GM19328 (cell line): ENCODE measurements at regions not wholly inside any gene's neighbourhood (a gene's known extent, or its start where the extent isn't known, plus 50 kb on each side); places are given as distances from the start of the nearest gene placed in this dataset.

Source experiments
- ATAC-seq: cut with Tn5 transposase; IDR thresholded peaks from one replicate; pipeline ENCODE4 v1.9.1; 2021; ENCODE audit warnings: mild to moderate bottlenecking, moderate library complexity; ENCODE audit not compliant: unreplicated experiment

DNA sequence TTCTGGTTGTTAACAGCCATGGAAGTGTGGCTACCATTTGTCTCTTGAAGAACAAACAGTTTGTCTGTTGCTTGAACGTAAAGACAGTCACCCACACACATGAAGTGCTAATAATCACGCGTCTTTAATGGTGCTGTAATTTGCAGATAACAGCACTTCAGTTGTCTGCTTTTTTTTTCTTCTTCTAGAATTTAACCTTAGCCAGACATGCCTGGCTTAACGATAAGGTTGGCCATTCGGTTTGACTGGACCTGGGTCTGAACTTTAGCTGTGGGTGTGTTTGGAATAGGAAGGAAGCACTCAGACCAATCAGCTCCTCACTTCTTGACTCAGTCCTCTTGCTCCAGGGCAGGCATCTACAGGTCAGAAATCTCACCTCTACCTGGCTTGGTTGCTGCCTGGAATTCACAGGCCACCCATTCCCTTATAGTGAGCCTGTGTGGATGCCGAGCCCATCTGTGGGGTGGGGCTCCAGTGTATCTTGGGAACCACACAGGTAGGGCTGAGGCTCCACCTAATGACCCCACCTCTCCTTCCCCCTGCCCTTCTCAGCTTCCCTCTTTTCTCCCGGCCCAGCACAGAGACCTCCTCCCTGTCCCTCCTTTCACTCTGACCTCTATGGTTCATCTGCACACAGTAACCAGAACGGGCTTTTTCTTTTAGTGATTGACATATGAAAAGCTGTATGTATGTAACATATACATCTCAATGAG, 246.4 kb upstream of the PWP1 start:
- no peak for ATAC-seq

DNA sequence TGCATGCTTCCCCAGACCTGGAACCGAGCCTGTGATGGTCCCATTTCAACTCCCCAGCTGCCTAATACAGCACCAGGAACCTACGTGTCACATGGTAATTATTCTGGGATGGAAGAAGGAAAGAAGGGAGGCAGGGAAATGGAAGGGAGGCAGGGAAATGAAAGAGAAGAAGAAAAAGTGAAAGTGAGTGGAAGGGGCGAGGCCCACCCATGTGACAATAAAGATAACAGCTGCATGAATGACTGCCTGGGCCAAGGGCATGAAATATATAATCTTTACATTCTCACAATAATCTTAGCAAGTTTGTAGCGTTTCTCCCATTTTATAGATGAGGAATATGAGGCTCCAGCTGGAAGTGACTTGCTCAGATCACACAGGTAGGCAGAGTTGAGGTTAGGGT, 245.0 kb upstream of the PWP1 start:
- no peak for ATAC-seq

DNA sequence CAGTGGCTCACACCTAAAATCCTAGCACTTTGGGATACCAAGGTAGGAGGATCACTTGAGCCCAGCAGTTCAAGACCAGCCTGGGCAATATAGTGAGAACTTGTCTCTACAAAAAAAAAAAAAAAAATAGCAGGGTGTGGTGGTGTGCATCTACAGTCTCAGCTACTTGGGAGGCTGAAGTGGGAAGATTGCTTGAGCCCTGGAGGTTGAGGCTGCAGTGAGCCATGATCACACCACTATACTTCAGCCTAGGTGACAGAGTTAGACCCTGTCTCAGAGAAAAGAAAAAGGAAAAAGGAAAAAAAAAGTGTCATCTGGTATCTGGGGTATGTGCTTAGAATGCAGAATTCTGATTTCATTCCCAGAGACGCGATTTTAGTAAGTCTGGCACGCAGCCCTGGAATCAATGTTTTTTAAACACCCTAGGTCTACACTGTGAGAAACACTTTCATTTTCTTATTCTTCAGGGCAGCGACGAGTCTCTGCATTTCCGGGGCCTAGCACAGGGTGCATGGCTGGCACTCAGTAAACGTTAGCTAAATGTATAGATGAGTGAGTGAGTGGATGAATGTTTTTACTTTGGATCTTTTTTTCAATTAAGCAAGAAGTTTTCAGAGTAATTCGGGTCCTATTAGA, 243.8 kb upstream of the PWP1 start:
- no peak for ATAC-seq

DNA sequence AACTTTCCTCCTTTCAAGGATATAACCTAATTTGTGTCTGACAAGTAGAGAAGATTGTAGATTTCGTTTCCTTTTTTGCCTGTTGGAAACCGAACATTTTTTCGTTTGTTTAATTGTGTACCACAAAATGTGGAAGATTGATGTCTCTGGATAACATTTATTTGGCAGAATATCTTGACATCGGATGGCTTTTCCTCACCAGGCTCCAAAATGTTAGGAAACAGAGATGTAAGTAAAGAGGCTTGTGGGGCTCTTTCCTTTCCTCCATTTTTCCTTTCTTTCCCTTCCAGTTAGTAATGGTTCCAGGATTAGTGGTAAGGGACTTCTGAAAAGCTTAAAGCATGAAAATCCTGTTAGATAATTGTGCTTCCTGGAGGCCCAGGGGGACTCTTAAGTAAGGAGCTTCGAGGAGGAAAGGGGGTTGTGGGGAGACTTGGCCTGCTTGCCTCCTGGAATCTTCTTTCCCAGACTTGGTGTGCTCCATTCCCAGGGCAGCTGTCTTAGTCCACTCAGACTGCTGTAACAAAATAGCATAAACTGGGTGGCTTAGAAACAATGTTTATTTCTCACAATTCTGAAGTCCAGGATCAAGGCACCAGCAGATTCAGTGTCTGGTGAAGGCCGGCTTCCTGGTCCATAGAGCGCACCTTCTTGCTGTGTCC, 243.1 kb upstream of the PWP1 start:
- ATAC-seq: no peak

DNA sequence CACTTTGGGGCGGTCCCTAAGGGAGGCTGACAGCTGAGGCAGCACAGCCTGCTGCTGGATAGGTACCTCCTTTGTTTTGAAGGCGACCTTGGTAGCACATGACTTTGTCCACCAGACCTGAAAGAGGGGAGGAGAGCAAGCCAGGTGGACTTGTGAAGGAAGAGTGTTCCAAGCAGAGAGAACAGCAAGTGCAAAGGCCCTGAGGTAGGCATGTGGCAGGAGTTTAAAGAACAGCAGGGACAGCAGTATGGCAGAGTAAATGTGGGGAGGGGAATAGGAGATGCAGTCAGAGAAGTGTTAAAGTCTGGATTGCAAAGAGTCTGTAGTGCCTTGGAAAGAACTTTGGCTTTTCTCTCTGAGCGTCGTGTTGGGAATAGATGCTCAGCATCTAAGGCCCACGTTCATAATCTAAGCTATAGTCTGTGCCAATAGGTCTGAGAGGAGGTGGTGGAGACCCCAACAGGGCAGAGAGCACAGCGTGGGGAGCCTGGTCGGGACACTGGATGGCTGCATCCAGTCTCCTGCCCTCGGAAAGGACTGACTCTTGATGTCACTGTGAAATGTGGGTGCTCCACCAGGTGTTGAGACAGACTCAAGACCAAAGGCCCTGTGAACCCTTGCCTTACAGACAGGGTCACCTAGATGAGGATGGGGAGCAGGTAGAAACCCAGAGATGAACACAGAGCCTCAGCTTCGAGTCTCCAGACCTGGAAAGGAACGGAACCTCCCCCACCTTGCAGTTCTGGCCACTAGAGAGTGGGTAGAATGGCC, 242.1 kb upstream of the PWP1 start:
- ATAC-seq: no peak

DNA sequence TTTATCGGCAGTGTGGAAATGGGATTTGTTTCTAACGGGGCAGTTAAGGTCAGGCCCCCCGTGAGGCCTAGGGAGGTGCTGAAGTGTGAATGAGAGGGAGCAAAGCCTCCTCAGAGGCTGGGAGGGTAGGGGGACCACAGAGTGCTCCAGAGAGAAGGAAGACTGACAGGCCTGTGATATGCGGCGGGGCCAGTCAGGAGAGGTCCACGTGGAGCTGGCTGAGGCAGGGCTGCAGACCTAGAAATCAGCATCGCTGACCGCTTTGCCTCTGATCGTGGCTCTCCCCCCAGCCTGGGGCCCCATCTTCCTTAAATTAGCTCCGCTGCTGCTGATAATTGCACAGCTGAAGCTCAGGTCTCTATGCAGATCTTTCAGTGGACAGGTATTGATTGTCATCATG, 240.8 kb upstream of the PWP1 start:
- ATAC-seq: no peak

DNA sequence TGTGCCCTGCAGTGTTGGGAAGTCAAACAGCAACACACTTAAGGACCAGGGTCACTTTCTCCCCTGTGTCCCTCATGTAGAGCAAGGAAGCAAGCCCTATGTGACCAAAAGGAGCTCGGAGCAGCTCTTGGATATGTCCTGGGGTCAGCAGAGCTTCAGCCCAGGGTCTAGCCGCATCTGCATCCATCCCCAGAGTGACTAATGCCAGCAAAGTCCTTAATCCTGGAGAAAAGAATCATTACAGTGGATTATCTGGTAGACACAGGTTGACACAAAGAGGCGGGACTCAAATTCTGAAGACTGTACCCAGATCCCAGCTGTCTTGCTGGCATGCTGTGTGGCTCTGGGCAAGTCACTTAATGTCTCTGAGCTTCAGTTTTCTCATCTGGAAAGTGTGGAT, 239.1 kb upstream of the PWP1 start:
- ATAC-seq: no peak

DNA sequence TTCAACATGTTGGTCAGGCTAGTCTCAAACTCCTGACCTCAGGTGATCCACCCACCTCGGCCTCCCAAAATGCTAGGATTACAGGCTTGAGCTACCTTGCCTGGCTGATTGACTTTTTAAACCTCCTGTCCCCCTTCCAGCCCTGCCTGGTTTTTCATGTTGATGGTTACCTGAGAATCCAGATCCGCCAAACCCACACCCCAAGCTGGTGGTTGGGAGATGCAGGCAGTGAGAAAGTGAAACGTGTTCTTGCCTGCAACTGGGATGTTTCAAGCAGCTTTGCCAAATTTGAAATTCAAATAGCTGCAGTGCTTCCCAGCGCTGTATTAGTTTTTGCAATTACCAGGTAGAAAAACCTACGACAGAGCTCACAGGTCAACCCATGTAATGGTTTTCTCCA, 238.3 kb upstream of the PWP1 start:
- no peak for ATAC-seq

DNA sequence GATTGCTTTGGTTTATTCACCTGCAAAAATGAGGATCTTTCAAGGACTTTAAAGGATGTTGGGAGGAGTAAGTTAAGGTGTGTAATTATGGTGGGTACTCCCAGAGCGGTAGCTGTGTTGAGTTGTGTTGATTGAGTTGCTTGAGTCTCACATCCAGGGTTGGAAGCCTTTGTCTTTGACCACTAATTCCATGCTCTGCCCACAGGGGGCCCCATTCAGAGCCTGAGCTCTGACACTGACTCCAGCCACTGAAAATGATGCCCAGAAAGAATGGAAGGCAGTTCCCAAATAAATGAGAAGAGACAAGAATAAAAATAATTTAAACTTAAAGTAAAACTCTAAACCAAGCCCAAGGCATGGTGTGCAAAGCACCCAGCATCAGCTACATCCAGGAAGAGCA, 237.4 kb upstream of the PWP1 start:
- ATAC-seq: no peak

DNA sequence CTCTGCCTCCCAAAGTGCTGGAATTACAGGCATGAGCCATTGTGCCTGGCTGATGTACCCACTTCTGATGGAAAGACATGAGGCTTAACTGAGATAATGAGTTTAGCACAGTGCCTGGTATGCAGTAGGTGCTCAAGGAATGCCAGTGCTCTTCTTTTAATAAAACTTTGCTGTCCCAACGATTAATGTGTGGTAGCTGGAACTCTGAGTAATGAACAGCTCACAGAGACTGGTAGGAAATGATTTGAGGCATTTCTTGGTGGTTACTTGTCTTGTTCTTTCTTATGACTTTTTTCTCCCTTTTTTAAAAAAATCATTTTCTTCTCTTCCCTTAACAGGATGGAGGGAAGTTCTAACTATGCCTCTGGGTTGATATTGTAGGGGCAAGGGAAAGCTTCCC, 235.7 kb upstream of the PWP1 start:
- ATAC-seq: no peak

DNA sequence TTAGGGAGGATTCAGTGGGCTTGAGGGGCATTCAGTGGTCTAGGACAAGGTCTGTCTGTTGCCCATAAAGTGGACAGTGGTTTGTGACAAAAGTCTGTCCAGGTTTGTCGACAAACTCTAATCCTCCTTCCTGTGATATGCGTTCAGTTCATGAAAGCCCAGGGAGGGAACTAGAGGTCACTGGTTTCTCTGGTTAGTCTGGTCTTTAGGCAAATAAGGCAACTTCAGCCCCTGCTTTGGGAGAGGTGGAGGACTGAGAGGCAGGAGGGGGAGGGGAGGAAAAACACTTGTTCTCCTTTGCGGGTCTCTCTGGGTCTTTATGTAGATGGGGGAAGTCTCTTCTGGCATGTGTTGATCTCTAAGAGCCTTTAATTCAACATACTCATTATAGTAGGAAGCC, 235.1 kb upstream of the PWP1 start:
- ATAC-seq: no peak

DNA sequence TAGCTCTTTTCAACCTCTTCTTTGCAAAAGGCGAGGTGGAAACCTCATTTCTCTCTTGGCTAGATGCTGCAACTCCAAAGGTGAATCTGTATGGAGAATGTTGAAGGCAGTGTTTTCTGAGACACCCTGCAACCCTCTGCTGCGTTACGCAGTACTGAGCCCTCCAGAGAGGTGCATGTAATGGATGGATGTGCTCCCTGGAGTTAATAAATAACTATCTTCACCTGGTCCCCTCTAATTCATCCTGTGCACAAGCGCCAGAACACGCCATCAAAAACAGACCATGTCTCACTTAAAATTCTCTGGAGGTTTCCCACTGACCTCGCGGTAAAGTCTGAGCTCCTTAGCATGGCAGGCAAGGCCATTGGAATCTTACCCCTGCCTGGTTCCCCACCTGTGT, 234.4 kb upstream of the PWP1 start:
- no peak for ATAC-seq

DNA sequence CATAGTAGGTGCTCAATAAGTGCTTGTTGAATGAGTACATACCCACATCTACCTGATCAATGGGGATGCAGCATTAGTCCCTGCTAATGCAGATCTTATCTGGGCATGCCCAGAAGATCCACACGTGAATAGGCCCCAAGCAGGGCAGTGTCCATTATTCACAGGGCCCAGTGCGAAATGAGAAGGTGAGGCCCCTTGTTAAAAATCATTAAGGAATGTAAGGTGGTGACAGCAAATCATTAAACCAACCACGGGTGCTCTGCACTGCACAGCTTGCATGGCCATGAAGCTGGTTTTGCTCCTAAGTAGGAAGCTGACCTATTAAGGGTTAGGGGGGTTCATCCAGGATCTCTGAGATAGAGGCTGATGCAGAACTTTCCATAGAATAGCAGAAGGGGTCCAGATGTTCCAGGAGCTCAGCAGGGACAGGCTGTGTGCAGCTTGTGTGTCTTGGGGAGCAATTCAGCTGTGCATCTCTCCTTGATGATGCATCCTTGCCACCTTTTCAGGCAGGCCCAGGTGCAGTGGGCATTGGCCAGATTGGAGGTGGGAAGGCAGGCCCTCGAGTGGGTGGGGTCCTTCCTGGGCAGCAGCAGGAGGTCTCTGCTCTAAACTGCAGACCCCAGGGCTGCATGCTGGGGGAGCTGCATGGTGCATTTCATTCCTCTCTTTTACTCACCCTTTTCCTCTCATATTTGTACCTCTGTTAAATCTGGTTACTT, 231.3 kb upstream of the PWP1 start:
- no peak for ATAC-seq

DNA sequence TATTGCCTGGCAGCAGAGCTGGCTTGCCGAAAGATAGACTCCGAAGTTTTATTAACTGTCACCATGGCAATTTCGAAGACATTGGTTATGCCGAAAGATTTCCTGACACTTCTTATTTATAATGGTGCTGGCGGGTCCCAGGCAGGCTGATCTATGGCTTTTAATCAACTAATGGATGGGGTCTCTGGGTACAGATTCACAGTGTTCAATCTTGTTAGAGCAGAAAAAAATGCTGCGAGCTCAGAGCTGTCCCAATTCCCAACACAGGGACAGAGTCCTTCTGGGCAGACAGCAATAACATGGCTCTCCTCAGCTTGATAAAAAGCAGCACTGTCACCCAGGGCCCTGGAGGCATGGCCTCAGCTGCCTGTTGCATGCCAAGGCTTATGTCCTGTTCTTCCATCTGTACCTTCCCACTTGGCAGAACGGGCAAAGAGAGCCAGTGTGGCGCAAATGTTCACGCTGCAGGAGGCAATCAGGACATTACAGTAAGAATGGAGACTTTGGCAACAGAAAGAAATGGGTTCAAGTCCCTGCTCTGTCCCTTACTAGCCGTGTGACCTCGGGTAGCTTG, 228.2 kb upstream of the PWP1 start:
- no peak for ATAC-seq

DNA sequence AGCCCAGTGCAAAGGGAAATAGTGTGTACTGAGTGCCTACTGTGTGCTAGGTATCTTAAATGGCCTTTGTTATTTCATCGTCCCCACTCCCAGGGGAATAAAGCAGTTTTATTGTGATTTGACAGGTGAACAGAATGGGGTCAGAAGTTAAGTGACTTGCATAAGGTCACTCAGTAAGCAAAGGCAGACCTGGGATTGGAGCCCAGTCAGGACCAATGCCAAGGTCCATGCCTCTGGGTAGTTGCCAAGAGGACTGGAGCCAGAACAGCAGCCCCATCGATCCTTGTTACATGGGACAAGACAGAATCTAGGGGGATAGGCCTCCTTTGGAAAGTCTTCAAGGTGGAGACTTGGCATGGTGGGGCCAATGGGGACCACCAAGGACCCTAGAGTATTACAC, 227.4 kb upstream of the PWP1 start:
- ATAC-seq: no peak

DNA sequence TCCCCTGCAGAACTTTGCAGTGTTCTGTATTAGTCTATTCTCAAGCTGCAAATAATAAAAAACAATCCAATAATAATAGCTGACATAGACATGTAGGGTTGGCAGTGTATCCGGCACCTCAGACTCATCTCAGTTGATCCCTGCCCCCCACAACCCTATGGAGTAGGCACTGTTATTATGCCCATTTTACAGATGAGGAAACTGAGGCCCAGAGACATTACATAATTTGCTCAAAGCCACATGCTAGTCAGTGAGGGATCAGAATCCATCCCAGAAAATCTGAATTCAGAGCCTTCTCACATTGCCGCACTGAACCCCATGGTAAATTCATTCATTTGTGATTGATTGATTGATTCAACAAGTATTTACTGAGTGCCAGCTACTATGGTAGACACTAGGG, 226.6 kb upstream of the PWP1 start:
- no peak for ATAC-seq

DNA sequence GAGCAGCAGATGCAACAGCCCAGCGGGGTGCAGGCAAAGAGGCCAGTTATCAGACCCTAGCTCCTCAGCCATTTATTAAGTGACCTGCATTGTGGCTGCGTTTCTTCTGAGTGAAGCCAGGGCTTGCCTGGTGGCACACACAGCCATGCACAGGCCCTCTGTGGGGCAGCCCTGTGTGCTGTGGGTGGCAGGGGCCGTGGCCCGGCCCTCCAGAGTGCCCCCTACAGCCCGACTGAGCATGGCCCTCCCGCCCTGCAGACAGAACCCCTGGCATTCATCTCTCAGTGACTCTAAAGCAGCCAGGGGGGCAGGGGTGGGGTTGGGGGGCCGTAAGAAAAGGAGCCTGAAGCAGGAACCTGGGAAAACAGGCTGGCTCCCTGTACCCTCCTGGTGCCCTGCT, 226.0 kb upstream of the PWP1 start:
- ATAC-seq: no peak

DNA sequence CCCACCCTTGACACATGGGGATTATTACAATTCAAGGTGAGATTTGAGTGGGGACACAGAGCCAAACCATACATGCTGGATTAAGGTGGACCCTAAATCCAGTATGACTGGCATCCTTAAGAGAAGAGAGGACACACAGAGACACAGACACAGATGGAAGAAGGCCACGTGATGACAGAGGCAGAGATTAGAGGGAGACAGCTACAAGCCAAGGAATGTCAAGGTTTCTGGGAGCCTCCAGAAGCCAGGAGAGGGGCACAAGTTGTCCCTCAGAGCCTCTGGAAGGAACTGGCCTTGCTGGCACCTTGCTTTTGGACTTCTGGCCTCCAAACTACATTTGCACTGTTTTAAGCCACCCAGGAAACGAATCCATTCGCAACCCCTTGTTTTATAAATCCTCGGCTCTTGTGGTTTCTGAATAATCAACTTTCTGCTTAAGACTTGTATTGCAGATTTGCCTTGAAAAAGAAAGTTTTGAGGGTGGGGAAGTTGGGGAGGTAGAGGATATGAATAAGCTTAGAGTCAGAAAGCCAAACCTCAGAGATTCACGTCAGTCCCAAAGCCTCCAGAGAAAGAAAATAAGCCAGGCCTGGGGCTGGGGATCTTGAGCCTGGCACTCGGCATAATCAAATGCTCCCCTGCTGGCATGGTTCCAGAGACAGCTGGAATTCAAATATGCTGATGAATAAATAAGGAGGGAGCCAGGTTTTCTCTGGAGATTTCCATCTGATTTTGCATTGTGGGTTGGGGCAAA, 224.2 kb upstream of the PWP1 start:
- no peak for ATAC-seq

DNA sequence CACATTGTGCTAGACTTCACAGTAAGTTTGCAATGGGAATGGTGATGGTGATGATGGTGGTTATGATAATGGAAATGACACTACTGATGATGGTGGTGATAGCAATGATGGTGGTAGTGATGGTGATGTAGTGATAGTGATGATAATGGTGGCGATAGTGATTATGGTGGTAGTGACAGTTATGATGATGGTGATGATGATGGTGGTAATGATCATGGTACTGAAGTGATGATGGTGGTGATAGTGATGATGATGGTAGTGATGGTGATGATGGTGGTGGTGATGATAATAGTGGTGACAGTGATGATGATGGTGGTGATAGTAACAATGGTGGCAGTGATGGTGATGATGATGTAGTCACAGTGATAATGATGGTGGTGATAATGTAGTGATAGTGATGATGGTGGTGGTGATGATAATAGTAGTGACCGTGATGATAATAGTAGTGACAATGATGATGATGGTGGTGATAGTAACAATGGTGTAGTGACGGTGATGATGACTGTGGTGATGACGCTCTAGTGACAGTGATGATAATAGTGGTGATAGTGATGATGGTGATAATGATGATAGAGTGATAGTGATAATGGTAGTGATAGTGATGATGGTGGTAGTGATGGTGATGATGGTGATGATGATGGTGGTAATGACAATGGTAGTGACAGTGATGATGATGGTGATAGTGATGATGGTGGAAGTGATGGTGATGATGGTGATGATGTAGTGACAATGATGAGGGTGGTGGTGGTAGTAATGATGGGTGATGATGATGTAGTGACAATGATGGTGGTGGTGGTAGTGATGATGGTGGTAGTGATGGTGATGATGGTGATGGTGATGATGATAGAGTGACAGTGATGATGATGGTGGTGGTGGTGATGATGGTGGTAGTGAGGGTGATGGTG, 222.9 kb upstream of the PWP1 start:
- ATAC-seq: no peak
